Cerebellar cortex (tissue), 1 donor: ENCODE measurements at regions not wholly inside any gene's neighbourhood (a gene's known extent, or its start where the extent isn't known, plus 50 kb on each side); places are given as distances from the start of the nearest gene placed in this dataset.
"Not testable (repeated sequence)": the region's sequence is repeated elsewhere in the genome, so short reads cannot be mapped to it uniquely, and the experiment has no call there.

Experiments
- DNase-seq: peaks from one replicate; pipeline ENCODE4 v3.0.0-alpha.2; 2015; ENCODE audit warnings: low spot score

- DNase-seq: no peak
Observed at GRCh38 chr1:165147799-165148198, 208.7 kb downstream of the LMX1A start.

GRCh38 chr1:165144757-165145397 lies 211.6 kb downstream of the LMX1A start:
- peak; percentile 59 for DNase-seq

- no peak for DNase-seq
Observed at GRCh38 chr1:165143437-165144065, 213.0 kb downstream of the LMX1A start.

- no peak for DNase-seq
Observed at GRCh38 chr1:165138960-165139359, 217.6 kb downstream of the LMX1A start.

- DNase-seq: peak; percentile 66
Observed at GRCh38 chr1:165137551-165138316, 218.8 kb downstream of the LMX1A start.

GRCh38 chr1:165134431-165134830 lies 222.1 kb downstream of the LMX1A start:
- no peak for DNase-seq

GRCh38 chr1:165129568-165130164 lies 226.8 kb downstream of the LMX1A start:
- DNase-seq: peak; percentile 71

GRCh38 chr1:165124772-165125171 lies 231.7 kb downstream of the LMX1A start:
- no peak for DNase-seq

GRCh38 chr1:165119086-165119485 lies 237.4 kb downstream of the LMX1A start:
- no peak for DNase-seq

- no peak for DNase-seq
Observed at GRCh38 chr1:165117482-165117881, 239.0 kb downstream of the LMX1A start.

GRCh38 chr1:165116732-165117131 lies 239.8 kb downstream of the LMX1A start:
- no peak for DNase-seq

GRCh38 chr1:165116171-165116570 lies 240.3 kb downstream of the LMX1A start:
- DNase-seq: no peak

GRCh38 chr1:165114889-165115285 lies 241.6 kb downstream of the LMX1A start:
- no peak for DNase-seq

GRCh38 chr1:165114022-165114888 lies 242.3 kb downstream of the LMX1A start:
- DNase-seq: peak; percentile 63

- DNase-seq: no peak
Observed at GRCh38 chr1:165112260-165112659, 244.3 kb downstream of the LMX1A start.

GRCh38 chr1:165109013-165109412 lies 247.5 kb downstream of the LMX1A start:
- DNase-seq: no peak

- not testable (repeated sequence) for DNase-seq
Observed at GRCh38 chr1:165092542-165093162, 263.9 kb downstream of the LMX1A start.

GRCh38 chr1:165080253-165080896 lies 276.1 kb downstream of the LMX1A start:
- no peak for DNase-seq

- no peak for DNase-seq
Observed at GRCh38 chr1:165078391-165078790, 278.1 kb downstream of the LMX1A start.

- DNase-seq: peak; percentile 3
Observed at GRCh38 chr1:165075725-165076370, 280.7 kb downstream of the LMX1A start.
